Spleen (tissue), 11 donors: ENCODE measurements at regions not wholly inside any gene's neighbourhood (a gene's known extent, or its start where the extent isn't known, plus 50 kb on each side); places are given as distances from the start of the nearest gene placed in this dataset.

Experiments
- DNase-seq: peaks from one replicate; pipeline ENCODE4 v3.0.0-alpha.2; 2020
- H3K27ac ChIP-seq, 8 donors: fragments of 200-600 bp; sonication (generic) in 7 of 8; 1 replicate in 4 of 8; 2 replicates in 4 of 8; pipeline versions ENCODE4 v1.5.0 to v1.8.0; 2016 to 2021; ENCODE audit warnings: inconsistent platforms in 4 of 8, mild to moderate bottlenecking in 4 of 8, moderate library complexity in 1 of 8
- H3K27me3 ChIP-seq, 7 donors: fragments of 200-600 bp; sonication (generic) in 6 of 7; replicated peaks in 1 of 7; 1 replicate in 4 of 7; 2 replicates in 3 of 7; pipeline versions ENCODE4 v1.5.0 to v1.8.0; 2016 to 2021; ENCODE audit warnings: inconsistent platforms in 3 of 7, mild to moderate bottlenecking in 1 of 7
- H3K36me3 ChIP-seq, 6 donors: fragments of 200-600 bp; sonication (generic) in 5 of 6; 1 replicate in 4 of 6; 2 replicates in 2 of 6; pipeline versions ENCODE4 v1.5.0 to v1.8.0; 2016 to 2021; ENCODE audit warnings: inconsistent platforms in 2 of 6
- H3K4me1 ChIP-seq, 6 donors: fragments of 200-600 bp; sonication (generic) in 5 of 6; 1 replicate in 3 of 6; 2 replicates in 3 of 6; pipeline versions ENCODE4 v1.5.0 to v1.8.0; 2016 to 2021; ENCODE audit warnings: inconsistent platforms in 3 of 6
- H3K4me3 ChIP-seq, 8 donors: fragments of 200-600 bp; sonication (generic) in 7 of 8; 1 replicate in 4 of 8; 2 replicates in 4 of 8; pipeline versions ENCODE4 v1.5.0 to v1.8.0; 2016 to 2021; ENCODE audit warnings: inconsistent platforms in 4 of 8, mild to moderate bottlenecking in 4 of 8, moderate library complexity in 2 of 8
- H3K9me3 ChIP-seq, 8 donors: fragments of 200-600 bp; sonication (generic) in 7 of 8; 1 replicate in 4 of 8; 2 replicates in 4 of 8; pipeline versions ENCODE4 v1.5.0 to v1.8.0; 2016 to 2021; ENCODE audit warnings: inconsistent platforms in 4 of 8
- POLR2A ChIP-seq, 3 donors: fragments of 450-650 bp; IDR thresholded peaks; one replicate each; pipeline ENCODE4 v1.5.1; 2017; ENCODE audit warnings: antibody characterized with exemption in 3 of 3, mild to moderate bottlenecking in 1 of 3
- POLR2AphosphoS5 ChIP-seq, 3 donors: sonication (generic); formaldehyde crosslinking; IDR thresholded peaks; one replicate each; pipeline ENCODE4 v1.5.1; 2017; ENCODE audit warnings: antibody characterized with exemption in 3 of 3
- WGBS, 5 donors: extraction: QIAGEN DNeasy Blood & Tissue Kit in 3 of 5; methylation state at CpG; one replicate each; pipeline versions ENCODE4 v1.1.5 to v1.1.7; 2013 to 2018; 5-methylcytosine and 5-hydroxymethylcytosine counted together
- intact Hi-C: fragments of 100-400 bp; cut with DNase I; formaldehyde crosslinking; loops from one replicate; pipeline ENCODE4 v1.15.0; 2023; ENCODE audit warnings: low total_unique reads
- TF ChIP-seq, protein P1 (sequence below), 11 experiments: fragments of 200-600 bp in 7 of 11; fragments of 450-650 bp in 4 of 11; sonication (generic) in 4 of 11; IDR thresholded peaks in 8 of 11; conservative IDR thresholded peaks in 3 of 11; 1 replicate in 7 of 11; 2 replicates in 4 of 11; pipeline versions ENCODE4 v1.4.0 to v1.8.0; 2016 to 2021; ENCODE audit warnings: antibody characterized with exemption in 11 of 11, inconsistent platforms in 4 of 11, mild to moderate bottlenecking in 1 of 11
- donor health status: healthy with polysubstance abuse.
- donor health status: DM: no; HTN: no; CAD: no; lungs with moderate emphysema.
- donor health status: DM: no; HTN: no; CAD: no.
- donor health status: Bipolar disorder and iron deficiency.
- donor health status: healthy.
- donor health status: DM: no; HTN: no; CAD: no.
- donor health status: DM: yes; HTN: yes; CAD: no.

- TF ChIP-seq POLR2AphosphoS5 (IDR thresholded peaks at IDR 0.05) (no peak), POLR2A (IDR thresholded peaks at IDR 0.05) (no peak)
- TF ChIP-seq, protein P1, sequence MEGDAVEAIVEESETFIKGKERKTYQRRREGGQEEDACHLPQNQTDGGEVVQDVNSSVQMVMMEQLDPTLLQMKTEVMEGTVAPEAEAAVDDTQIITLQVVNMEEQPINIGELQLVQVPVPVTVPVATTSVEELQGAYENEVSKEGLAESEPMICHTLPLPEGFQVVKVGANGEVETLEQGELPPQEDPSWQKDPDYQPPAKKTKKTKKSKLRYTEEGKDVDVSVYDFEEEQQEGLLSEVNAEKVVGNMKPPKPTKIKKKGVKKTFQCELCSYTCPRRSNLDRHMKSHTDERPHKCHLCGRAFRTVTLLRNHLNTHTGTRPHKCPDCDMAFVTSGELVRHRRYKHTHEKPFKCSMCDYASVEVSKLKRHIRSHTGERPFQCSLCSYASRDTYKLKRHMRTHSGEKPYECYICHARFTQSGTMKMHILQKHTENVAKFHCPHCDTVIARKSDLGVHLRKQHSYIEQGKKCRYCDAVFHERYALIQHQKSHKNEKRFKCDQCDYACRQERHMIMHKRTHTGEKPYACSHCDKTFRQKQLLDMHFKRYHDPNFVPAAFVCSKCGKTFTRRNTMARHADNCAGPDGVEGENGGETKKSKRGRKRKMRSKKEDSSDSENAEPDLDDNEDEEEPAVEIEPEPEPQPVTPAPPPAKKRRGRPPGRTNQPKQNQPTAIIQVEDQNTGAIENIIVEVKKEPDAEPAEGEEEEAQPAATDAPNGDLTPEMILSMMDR (IDR thresholded peaks at IDR 0.05 in 8 of 11, conservative IDR thresholded peaks at IDR 0.05 in 3 of 11) = no peak
- H3K27ac ChIP-seq = no peak overlapping the region
- no peaks in the 10 kb centered on the region for H3K4me1 ChIP-seq
- no peaks in the 10 kb centered on the region for H3K27me3 ChIP-seq
- DNase-seq = no peak
- WGBS, 5 donors = 75 to 90% (median 84%) methylated on average over 12 of the region's 12 CpGs
- no peaks in the 10 kb centered on the region for H3K9me3 ChIP-seq
- no peak overlapping the region for H3K4me3 ChIP-seq
- intact Hi-C loops = no loop called here
- no peaks in the 10 kb centered on the region for H3K36me3 ChIP-seq
These were observed 206.4 kb upstream of the EGFLAM start for GRCh38 chr5:38051711-38052511.

- intact Hi-C loops = no loop called here
- 63 to 86% (median 81%) methylated on average over 3 of the region's 3 CpGs for WGBS, 5 donors
- Histone ChIP-seq H3K9me3 (no peaks in the 10 kb centered on the region), H3K27me3 (no peaks in the 10 kb centered on the region), H3K36me3 (no peaks in the 10 kb centered on the region), H3K4me3 (no peak overlapping the region), H3K27ac (no peak overlapping the region), H3K4me1 (no peaks in the 10 kb centered on the region)
- no peak for TF ChIP-seq POLR2AphosphoS5 (IDR thresholded peaks at IDR 0.05)
- TF ChIP-seq, protein P1 (IDR thresholded peaks at IDR 0.05 in 8 of 11, conservative IDR thresholded peaks at IDR 0.05 in 3 of 11) = no peak
- TF ChIP-seq POLR2A (IDR thresholded peaks at IDR 0.05) = no peak
- no peak for DNase-seq
These were observed 208.6 kb upstream of the GDNF start for GRCh38 chr5:38048400-38048799.

- H3K9me3 ChIP-seq = no peaks in the 10 kb centered on the region
- 82 to 95% (median 88%) methylated on average over 7 of the region's 7 CpGs for WGBS, 5 donors
- H3K27ac ChIP-seq = no peak overlapping the region
- H3K36me3 ChIP-seq = no peaks in the 10 kb centered on the region
- intact Hi-C loops = no loop called here
- no peak for DNase-seq
- TF ChIP-seq, protein P1 (IDR thresholded peaks at IDR 0.05 in 8 of 11, conservative IDR thresholded peaks at IDR 0.05 in 3 of 11) = no peak
- TF ChIP-seq POLR2AphosphoS5 (IDR thresholded peaks at IDR 0.05) (no peak), POLR2A (IDR thresholded peaks at IDR 0.05) (no peak)
- no peaks in the 10 kb centered on the region for H3K4me1 ChIP-seq
- no peaks in the 10 kb centered on the region for H3K27me3 ChIP-seq
- no peak overlapping the region for H3K4me3 ChIP-seq
These were observed 206.3 kb upstream of the GDNF start for GRCh38 chr5:38046103-38046502.

DNA sequence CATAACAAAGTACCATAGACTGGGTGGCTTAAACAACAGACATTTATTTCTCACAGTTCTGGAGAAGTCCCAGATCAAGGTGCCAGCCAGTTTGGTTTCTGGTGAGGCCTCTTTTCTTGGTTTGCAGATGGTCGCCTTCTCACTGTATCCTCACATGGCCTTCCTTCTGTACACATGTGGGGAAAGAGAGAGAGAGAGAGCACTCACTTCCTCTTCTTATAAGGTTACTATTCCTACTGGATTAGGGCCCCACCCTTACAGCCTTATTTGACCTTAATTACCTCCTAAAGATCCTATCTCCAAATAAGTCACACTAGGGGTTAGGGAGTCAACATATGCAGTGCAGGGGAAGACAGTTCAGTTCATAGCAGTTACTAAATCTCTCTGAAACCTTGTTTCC lies 205.6 kb upstream of the GDNF start:
- TF ChIP-seq, protein P1 (IDR thresholded peaks at IDR 0.05 in 8 of 11, conservative IDR thresholded peaks at IDR 0.05 in 3 of 11) = no peak
- no peak for TF ChIP-seq POLR2AphosphoS5 (IDR thresholded peaks at IDR 0.05)
- no peak for TF ChIP-seq POLR2A (IDR thresholded peaks at IDR 0.05)
- no peaks in the 10 kb centered on the region for H3K27me3 ChIP-seq
- no peak overlapping the region for H3K4me3 ChIP-seq
- no peak for DNase-seq
- no peaks in the 10 kb centered on the region for H3K4me1 ChIP-seq
- H3K36me3 ChIP-seq = no peaks in the 10 kb centered on the region
- H3K9me3 ChIP-seq = no peaks in the 10 kb centered on the region
- no peak overlapping the region for H3K27ac ChIP-seq
- intact Hi-C loops = no loop called here
- WGBS, 5 donors = 83 to 95% (median 88%) methylated on average over 1 of the region's 1 CpG
